Motor neuron (in vitro differentiated cells): ENCODE measurements at regions not wholly inside any gene's neighbourhood (a gene's known extent, or its start where the extent isn't known, plus 50 kb on each side); places are given as distances from the start of the nearest gene placed in this dataset.

ENCODE experiments used
- ATAC-seq, 8 experiments: fragments of 200-7000 bp; cut with Tn5 transposase; replicated peaks in 6 of 8; 2 replicates each; pipeline ENCODE4 v1.8.0; 2021; ENCODE audit warnings: mild to moderate bottlenecking in 8 of 8, moderate library complexity in 8 of 8
- H3K27ac ChIP-seq, 2 donors: fragments of 250-450 bp; sonication (Bioruptor Pico); 2 replicates each; pipeline ENCODE4 v1.9.0; 2021; ENCODE audit warnings: antibody characterized with exemption in 2 of 2, mild to moderate bottlenecking in 2 of 2, moderate library complexity in 1 of 2
- H3K4me1 ChIP-seq, 2 donors: fragments of 250-450 bp; sonication (Bioruptor Pico); replicated peaks in 1 of 2; 2 replicates each; pipeline ENCODE4 v1.6.1; 2021; ENCODE audit warnings: antibody characterized with exemption in 2 of 2, mild to moderate bottlenecking in 2 of 2, moderate library complexity in 1 of 2
- H3K4me3 ChIP-seq, 5 donors: fragments of 250-450 bp; sonication (Bioruptor Pico); 2 replicates each; pipeline ENCODE4 v1.9.0; 2021; ENCODE audit warnings: antibody characterized with exemption in 5 of 5, mild to moderate bottlenecking in 5 of 5, moderate library complexity in 4 of 5
- WGBS, 10 experiments: fragments of 450-650 bp; shearing (Covaris generic); methylation state at CpG; one replicate each; pipeline ENCODE4 v1.0.0; 2022; 5-methylcytosine and 5-hydroxymethylcytosine counted together
- in situ Hi-C, 9 experiments: fragments of 400-800 bp; cut with MboI; loops; one replicate each; pipeline ENCODE4 v1.15.0; 2021; ENCODE audit warnings: low sequenced_read_pairs in 9 of 9, low pct_unique_long_range_greater_than_20kb in 2 of 9; ENCODE audit not compliant: unreplicated experiment in 9 of 9

DNA sequence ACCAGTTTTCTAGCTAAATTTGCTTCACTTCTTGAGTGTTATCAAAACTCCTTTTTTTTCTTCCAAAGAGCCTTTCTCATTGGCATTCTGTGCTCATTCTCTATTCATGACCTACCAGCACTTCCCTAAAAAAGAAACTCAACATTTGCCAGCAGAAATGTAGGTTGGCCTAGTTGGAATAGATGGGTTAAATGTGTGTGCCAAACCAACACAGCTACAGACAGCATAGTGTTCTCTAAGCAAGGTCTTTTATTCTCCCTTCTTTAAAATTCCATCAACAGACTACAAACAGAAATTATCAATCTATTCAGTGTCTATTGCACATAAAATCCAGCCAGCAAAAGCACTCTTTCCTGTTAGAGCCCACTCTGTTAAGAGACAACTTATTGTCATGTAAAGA lies 255.8 kb upstream of the PUM3 start:
- in situ Hi-C loops, result loop anchor here in 1 of 9 experiments (10.0 kb wide), 1 partner anchor 65 kb away; no protein-coding TSS in a partner anchor
- H3K4me1 ChIP-seq, result peaks cover 0 to 5% of the 10 kb centered on the region in 2 donors
- no peak overlapping the region for H3K4me3 ChIP-seq
- peak in 2 of 8 experiments; percentile 36 to 46 for ATAC-seq
- no peak overlapping the region for H3K27ac ChIP-seq

DNA sequence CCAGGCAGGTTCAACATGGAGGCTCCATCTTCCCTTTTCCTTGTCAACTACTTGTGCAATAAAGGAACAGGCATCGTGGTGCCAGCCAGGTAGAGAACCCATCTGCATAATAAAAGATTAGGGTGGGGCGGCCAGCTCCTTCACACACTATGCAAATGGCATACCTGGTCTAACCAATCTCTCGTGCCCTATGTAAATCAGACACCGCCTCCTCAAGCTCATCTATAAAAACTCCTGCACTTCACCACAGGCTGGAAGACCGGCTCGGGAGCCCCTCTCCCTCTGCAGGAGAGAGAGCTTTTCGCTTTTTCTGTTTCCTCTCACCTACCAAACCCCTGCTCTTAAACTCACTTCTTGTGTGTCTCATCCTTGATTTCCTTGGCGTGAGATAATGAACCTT lies 244.3 kb upstream of the PUM3 start:
- in situ Hi-C loops, result no loop called here
- Histone ChIP-seq H3K4me3 (no peak overlapping the region), H3K4me1 (no peaks in the 10 kb centered on the region), H3K27ac (no peak overlapping the region)
- WGBS, 10 experiments, result 38 to 92% (median 78%) methylated on average over 1 to 7 of the region's 8 CpGs
- no peak for ATAC-seq

DNA sequence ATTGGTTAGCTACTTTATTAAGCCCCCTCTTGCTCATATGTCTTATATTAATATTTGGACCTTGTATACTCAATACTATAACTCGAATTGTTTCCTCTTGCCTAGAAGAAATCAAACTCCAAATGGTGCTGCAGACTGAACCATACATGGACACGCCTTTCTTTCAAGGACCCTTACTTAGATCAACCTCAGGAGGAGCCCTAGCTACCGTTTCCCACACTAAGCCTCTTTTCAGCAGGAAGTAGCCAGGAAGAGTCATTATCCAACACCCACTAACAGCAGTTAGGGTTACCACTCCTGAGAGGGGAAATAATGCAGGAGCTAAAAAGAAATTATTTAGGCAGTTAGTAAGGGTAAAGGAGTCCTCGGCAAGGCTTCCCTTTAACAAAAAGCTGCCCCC lies 243.8 kb upstream of the PUM3 start:
- 0 to 100% (median 80%) methylated on average over 1 to 4 of the region's 4 CpGs; no CpG with 5 or more reads in 3 of the 10 experiments for WGBS, 10 experiments
- in situ Hi-C loops, result no loop called here
- ATAC-seq, result no peak
- Histone ChIP-seq H3K27ac (no peak overlapping the region), H3K4me3 (no peak overlapping the region), H3K4me1 (no peaks in the 10 kb centered on the region)

DNA sequence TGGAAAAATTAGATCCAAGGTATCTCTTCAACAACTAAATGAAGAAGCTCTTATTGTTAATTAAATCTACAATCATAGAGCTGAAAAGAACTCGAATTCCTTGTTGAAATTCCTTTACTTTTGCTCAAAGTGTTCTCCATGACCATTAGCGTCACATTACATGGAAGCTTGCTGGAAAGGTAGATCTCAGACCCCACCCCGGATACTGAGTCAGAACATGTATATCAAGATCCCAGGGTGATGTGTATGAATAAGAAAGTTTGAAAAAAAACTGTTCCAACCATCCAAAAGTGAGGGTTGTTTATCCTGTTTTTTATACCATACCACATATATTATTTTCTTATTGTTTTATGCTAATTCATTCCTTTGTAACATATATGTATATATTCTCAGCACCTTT lies 237.1 kb upstream of the PUM3 start:
- peak in 1 of 8 experiments; percentile 39 for ATAC-seq
- in situ Hi-C loops, result no loop called here
- H3K27ac ChIP-seq, result no peak overlapping the region
- H3K4me3 ChIP-seq, result no peak overlapping the region
- 10 to 100% (median 80%) methylated on average over 1 to 3 of the region's 3 CpGs; no CpG with 5 or more reads in 1 of the 10 experiments for WGBS, 10 experiments
- no peaks in the 10 kb centered on the region for H3K4me1 ChIP-seq

DNA sequence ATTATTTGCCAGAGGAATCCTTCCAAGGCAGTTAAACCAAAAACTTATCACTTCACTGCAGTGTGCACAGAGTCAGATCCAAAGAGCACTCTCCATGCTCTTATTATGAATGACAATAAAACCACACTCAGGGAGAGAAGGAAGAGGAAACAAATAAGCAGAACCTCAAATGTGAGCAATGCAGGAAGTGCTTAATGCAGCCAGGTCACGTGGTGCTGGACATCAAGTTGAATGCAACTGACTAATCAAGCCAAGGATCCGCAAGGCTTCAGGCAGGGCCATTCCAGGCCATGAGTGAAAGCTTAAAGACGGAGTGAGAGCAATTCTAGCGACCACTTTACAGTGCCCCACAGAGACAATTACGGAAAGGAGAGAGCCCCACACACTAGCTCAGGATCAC lies 230.4 kb upstream of the PUM3 start:
- in situ Hi-C loops, result no loop called here
- 0 to 90% (median 69%) methylated on average over 1 to 4 of the region's 5 CpGs; no CpG with 5 or more reads in 2 of the 10 experiments for WGBS, 10 experiments
- Histone ChIP-seq H3K4me1 (no peaks in the 10 kb centered on the region), H3K27ac (no peak overlapping the region), H3K4me3 (no peak overlapping the region)
- ATAC-seq, result no peak

DNA sequence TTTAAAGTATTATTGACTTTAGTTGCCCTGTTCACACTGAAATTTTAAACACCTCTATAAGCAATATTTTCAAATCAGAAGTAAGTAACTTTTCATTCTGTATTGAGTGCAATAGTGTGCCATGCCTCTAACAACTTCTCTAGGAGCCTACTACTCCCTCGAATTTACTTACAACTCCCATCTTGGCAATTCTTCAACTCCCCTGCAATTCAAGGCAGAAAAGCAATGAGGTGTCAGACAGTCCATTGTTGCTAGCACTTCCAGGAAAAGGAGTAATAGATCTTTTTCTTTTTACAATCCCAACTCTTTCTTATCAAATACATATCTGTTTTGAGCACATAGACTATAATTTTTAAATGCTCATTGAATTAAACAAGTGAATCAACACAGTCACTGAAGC lies 222.7 kb upstream of the PUM3 start:
- in situ Hi-C loops, result no loop called here
- Histone ChIP-seq H3K4me1 (no peaks in the 10 kb centered on the region), H3K4me3 (no peak overlapping the region), H3K27ac (no peak overlapping the region)
- peak in 1 of 8 experiments; percentile 43 for ATAC-seq
- 0 to 67% (median 25%) methylated on average over 1 of the region's 1 CpG; no CpG with 5 or more reads in 1 of the 10 experiments for WGBS, 10 experiments

DNA sequence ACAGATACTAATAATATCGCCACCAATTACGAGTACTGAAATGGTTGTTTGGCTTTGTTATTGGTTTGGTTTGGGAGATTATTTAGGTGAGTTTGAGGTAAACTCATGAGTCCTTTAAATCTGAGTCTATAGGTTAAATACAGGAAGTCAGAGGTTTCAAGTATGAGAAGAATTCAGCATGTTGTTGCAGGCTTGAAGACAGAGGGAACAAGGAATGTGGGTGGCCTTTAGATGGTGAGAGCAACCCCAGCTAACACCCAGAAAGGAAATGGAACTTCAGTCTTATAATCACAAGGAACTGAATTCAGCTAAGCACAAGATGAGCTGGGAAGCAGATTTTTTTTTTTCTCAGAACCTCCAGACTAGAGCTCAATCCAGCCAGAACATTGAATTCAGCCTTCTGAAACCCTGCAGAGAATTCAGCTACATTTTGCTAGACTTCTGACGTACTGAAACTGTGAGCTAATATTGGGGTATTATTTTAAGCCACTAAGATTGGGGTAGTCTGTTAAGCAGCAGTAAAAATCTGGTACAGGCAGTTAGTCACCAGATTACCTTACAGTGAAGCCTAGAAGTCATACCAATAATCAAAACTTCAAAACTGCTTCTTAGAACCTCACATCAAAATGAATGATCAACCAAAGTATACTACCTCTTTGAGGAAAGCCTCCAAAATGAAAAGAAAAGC lies 216.0 kb upstream of the PUM3 start:
- in situ Hi-C loops, result no loop called here
- no peak overlapping the region for H3K4me3 ChIP-seq
- no peak for ATAC-seq
- H3K4me1 ChIP-seq, result no peaks in the 10 kb centered on the region
- H3K27ac ChIP-seq, result no peak overlapping the region
- 0 to 100% (median 86%) methylated on average over 1 to 3 of the region's 3 CpGs for WGBS, 10 experiments

DNA sequence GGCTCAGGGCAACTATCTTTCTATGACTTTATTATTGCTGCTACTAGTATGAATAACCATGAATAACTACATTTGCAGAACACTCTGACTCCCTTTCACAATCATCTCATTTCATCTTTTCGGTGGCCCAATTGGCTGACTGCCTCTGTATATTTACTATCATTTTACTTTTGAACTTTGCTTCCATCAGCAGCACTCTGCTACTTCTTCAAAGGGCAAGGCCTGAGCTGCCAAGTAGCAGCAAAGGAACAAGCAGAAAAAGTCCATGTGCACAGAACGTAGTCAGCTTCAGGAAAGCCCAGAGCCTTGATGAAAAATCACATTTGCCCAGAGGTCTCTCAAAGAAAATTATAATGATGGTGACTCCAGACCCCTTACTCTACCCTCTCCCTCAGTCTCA lies 214.5 kb upstream of the PUM3 start:
- H3K4me1 ChIP-seq, result no peaks in the 10 kb centered on the region
- ATAC-seq, result no peak
- no peak overlapping the region for H3K27ac ChIP-seq
- in situ Hi-C loops, result no loop called here
- 17 to 100% (median 82%) methylated on average over 1 to 2 of the region's 2 CpGs; no CpG with 5 or more reads in 2 of the 10 experiments for WGBS, 10 experiments
- H3K4me3 ChIP-seq, result no peak overlapping the region

DNA sequence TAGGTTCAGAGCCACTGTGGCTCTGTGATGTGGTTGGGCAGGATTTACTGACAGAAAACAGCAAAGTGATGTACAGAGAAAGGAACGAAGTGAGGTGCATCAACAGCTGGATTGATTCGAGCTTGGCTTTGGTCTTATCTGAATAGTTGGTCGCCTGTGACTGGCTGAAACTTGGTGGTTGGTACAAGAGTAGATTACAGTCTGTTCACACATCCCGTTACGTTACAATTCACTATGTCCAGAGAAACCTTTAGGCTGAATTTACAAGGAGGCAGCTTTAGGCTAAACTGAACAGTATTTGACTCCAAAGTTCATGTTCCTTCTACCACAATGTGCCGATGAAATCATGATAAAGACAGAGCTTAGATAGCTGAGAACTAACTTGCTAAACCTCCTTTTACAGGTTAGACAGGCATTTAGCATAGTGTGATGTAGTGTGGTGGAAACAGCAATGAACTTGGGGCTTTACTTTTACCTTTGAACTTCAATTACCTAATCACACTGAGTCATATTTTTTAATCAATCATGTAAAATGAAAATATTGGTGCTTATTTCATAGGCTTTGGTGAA lies 210.2 kb upstream of the PUM3 start:
- no peak overlapping the region for H3K4me3 ChIP-seq
- in situ Hi-C loops, result no loop called here
- no peak overlapping the region for H3K27ac ChIP-seq
- H3K4me1 ChIP-seq, result no peaks in the 10 kb centered on the region
- ATAC-seq, result no peak
- WGBS, 10 experiments, result 36 to 100% (median 70%) methylated on average over 2 to 6 of the region's 6 CpGs; no CpG with 5 or more reads in 2 of the 10 experiments

DNA sequence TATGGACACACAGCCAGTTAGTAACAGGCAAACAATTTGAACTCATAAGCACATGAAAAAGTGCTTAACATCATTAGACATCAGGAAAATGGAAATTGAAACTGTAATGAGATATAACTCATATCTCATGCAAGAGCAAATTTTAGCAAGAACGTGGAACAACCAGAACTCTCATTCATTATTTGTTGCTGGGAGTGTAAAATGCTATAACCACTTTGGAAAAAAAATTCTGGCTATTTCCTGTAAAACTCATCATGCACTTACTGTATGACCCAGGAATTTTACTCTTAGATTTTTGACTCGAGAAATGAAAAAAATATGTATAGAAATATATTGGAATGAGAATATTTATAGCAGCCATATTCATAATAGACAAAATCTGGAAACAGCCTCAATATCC lies 205.7 kb upstream of the PUM3 start:
- no peak overlapping the region for H3K27ac ChIP-seq
- 0 to 80% (median 39%) methylated on average over 1 to 2 of the region's 2 CpGs; no CpG with 5 or more reads in 2 of the 10 experiments for WGBS, 10 experiments
- in situ Hi-C loops, result loop anchor here in 1 of 9 experiments (25.0 kb wide), 1 partner anchor 88 kb away; no protein-coding TSS in a partner anchor
- ATAC-seq, result no peak
- H3K4me1 ChIP-seq, result no peaks in the 10 kb centered on the region
- H3K4me3 ChIP-seq, result no peak overlapping the region

DNA sequence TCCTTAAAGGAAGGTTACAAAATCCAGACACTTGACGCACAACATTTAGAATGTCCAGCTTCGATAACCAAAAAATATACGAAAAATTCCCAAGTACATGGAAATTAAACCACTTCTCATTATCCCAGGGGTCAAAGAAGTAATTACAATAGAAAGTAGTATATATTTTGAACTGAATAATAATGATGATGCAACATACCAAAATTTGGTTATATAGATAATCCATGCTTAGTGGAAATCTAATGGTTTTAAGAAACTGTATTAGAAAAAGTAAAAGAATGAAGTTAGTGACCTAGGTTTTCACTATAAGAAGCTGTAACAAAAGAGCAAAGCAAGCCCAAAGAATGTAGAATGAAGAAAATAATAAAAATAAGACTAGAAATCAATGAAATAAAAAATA lies 204.0 kb upstream of the PUM3 start:
- in situ Hi-C loops, result loop anchor here in 1 of 9 experiments (25.0 kb wide), 1 partner anchor 89 kb away; no protein-coding TSS in a partner anchor
- H3K27ac ChIP-seq, result no peak overlapping the region
- WGBS, 10 experiments, result 18 to 100% (median 67%) methylated on average over 1 to 3 of the region's 3 CpGs; no CpG with 5 or more reads in 1 of the 10 experiments
- ATAC-seq, result no peak
- H3K4me3 ChIP-seq, result no peak overlapping the region
- H3K4me1 ChIP-seq, result no peaks in the 10 kb centered on the region

DNA sequence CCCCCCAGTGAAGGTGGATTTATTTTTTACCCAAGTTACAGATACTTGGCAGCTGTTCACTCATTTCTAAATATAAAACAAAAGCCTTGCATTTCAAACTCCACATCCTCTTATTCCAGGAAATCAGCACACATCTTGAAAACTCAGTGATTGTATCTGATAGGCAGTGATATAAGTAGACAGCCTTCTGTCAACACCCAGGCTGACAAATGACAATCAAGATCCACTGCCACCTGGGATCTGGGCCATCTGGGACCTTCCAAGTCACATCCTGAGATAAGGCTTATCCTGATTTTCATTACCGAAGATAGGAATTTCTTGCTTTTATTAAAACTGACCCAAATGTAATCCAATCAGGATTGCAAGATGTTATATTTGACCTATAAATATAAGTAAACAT lies 201.3 kb upstream of the PUM3 start:
- 0 to 100% (median 100%) methylated on average over 1 of the region's 1 CpG; no CpG with 5 or more reads in 4 of the 10 experiments for WGBS, 10 experiments
- H3K27ac ChIP-seq, result no peak overlapping the region
- no peaks in the 10 kb centered on the region for H3K4me1 ChIP-seq
- in situ Hi-C loops, result loop anchor here in 1 of 9 experiments (25.0 kb wide), 1 partner anchor 92 kb away; no protein-coding TSS in a partner anchor
- H3K4me3 ChIP-seq, result no peak overlapping the region
- ATAC-seq, result no peak

DNA sequence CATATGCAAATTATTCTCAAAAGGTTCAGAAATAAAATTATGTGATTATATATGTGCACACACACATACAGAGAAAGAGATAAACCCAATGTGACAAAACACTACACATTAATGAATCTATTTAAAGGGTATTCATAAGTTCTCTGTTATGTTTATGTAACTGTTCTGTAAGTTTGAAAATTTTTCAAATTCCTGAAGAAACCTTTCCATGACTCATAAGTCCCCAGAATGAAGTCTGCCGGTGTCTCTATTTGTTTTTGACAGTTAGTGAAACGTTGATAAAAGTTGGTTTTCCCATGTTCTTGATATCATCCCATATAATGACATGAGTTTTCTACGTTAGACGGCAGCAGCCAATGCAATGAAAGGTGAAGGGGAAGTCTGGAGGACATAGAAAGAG lies 199.5 kb upstream of the PUM3 start:
- H3K4me1 ChIP-seq, result no peaks in the 10 kb centered on the region
- in situ Hi-C loops, result loop anchor here in 1 of 9 experiments (25.0 kb wide), 1 partner anchor 94 kb away; no protein-coding TSS in a partner anchor
- WGBS, 10 experiments, result 0 to 83% (median 73%) methylated on average over 2 to 4 of the region's 4 CpGs
- ATAC-seq, result peak in 1 of 8 experiments; percentile 20
- H3K27ac ChIP-seq, result no peak overlapping the region
- no peak overlapping the region for H3K4me3 ChIP-seq
